IPS-NIHi11 (cell line): ENCODE measurements at regions not wholly inside any gene's neighbourhood (a gene's known extent, or its start where the extent isn't known, plus 50 kb on each side); places are given as distances from the start of the nearest gene placed in this dataset.

Source experiments
- DNase-seq: peaks from one replicate; pipeline ENCODE4 v3.0.0; 2012; ENCODE audit warnings: mixed read lengths, low spot score

DNA sequence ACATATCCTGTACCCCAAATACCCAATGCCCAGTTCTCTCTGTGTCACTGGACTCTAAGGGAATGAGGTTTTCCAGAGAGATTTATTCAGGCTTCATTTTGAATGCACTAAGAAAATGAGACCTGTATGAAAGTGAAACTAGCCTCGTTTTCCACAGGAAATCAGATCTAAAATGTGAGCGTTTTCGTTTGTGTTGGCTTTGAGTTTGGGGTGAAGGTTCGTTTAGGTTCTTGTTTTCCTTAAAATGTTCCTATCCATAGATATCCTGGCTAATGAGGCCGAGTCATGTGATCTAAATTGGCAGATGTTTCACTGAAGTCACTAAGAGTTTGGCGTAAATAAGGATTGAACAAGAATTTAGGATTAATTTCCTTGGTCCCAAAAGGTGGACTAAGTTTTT is 90.9 kb upstream of the BMPER start:
- DNase-seq = no peak

DNA sequence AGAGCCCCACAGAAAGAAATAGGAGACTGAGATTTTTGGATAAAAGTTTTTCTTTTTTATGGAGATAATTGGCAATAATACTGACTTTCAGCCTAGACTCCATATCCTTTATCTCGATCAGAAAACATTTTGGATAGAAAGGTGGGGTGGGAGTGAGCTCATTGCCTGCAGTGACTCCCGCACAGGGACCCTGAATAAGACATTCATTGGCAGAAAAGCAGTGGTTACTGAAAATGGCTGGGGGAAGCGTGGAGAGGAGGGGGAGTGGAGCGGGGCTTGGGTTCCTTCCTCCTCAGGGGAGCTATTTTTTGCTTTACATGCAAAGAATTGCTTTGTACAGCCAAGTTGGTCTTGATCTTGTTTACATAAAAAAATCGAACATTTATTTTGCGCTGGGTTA is 90.4 kb upstream of the BMPER start:
- no peak for DNase-seq

DNA sequence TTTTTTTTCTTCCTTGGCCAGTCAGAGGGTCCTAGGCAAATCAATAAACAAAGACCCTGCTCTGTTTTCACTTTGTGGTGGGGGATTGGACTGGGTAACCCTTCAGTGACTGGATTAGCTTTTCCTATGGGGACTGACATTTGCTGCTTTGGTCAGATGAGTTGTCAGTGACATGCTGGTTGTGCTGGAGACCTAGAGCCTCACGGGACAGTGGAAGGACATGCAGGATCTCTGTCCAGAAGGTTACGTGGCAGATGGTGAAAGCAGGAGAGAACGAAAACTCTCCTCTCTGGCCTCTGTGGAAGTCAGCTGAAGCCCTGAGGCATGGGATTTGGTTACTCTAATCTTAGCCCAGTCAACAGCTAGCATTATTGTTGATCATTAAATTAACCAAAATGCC is 90.0 kb upstream of the BMPER start:
- DNase-seq = no peak

DNA sequence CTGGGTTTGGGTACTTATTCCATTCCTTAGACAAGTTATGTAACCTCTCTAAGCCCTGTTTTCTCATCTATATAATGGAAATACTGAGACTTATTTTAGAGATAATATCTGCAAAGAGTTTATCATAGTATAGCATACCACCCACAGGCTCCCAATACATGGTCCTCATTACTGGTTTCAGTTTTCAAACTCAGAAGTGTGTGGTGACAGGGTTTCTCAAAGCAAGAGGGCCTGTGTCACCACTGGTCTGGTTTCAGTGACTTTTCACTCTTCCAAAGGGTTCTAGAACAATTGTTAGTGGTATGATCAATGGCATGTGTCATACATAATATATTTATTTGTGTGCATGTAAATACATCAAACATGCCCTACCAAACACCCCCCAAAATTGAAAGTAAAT is 89.2 kb upstream of the BMPER start:
- DNase-seq = no peak

- no peak for DNase-seq
Measured at GRCh38 chr7:33819658-33820057, 85.7 kb upstream of the BMPER start.

DNA sequence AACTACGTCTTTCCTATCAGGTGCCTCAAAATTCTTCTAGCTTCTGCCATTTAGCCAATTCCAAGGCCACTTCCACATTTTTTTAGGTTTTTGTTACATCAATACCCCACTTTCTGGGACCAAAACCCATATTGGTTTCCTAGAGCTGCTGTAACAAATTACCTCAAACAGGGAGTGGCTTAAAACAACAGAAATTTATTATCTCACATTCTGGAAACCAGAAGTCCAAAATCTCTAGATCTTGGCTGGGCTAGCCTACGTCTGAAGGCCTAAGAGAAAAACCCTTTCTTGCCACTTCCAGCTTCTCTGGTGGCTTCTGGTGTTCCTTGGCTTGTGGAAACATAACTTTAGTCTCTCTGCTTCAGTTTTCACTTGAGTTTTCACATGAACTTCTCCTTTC is 85.1 kb upstream of the BMPER start:
- no peak for DNase-seq

DNA sequence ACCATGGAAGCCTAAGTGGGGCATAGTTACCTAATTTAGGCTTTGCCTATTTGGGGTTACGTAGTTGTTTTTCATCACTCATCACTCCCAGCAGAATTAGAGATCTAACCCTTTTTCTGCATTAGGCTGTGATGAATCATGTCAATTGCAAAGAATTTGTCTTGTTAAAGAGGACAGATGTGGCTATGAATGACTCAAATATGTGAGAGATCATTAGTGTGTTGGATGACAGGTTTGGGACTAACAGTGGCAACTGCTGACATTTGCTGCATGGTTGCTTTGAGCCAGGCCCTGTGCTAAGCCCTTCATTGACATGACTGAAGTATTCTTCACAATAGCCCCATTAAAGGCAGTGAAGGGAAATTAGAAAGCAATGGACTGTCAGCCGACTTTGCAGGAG is 83.4 kb upstream of the BMPER start:
- no peak for DNase-seq

DNA sequence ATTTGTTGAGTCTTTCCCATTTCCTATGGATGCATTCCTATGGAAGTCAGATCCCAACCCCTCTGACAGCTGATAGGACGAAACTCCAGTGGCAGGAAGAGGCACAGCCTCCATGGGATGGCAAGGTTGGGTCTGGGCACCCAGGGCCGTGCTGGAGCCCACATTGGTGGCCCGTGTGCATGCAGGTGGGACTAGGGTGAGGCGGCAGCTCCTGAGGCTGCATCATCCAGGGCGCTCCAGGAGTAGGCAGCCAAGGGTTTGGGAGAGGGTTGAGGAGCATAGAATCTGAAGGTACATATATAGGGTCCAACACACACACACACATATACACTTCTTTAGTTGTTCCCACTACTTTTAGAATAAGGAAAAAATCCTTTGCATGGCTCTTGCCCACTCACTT is 81.4 kb upstream of the BMPER start:
- DNase-seq = no peak

GRCh38 chr7:33824911-33825459 is 80.4 kb upstream of the BMPER start:
- DNase-seq = no peak

GRCh38 chr7:33825644-33826043 is 79.7 kb upstream of the BMPER start:
- no peak for DNase-seq

- no peak for DNase-seq
Measured at GRCh38 chr7:33829536-33829935, 75.8 kb upstream of the BMPER start.

- DNase-seq = no peak
Measured at GRCh38 chr7:33831389-33832141, 73.8 kb upstream of the BMPER start.

DNA sequence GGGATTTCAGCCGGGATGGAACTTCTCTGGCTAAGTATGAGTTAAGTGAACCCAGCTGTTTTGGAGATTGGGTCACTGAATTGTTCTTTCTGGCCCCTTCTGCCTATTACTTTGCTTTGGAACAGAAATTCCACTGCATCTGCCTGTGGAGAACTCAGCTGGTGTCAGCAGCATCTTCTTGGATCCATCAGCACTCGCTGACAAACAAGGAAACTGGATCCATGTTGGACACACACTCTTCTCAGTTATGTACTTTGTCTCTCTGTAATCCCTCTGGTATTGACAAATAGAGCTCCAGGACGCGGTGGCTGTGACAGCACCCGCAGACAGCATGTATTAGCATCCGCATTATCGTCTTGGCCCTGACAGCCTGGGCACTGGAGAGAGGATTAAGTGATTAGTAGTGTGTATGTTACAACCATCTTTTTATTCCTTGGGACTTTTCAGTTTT is 73.0 kb upstream of the BMPER start:
- no peak for DNase-seq

DNA sequence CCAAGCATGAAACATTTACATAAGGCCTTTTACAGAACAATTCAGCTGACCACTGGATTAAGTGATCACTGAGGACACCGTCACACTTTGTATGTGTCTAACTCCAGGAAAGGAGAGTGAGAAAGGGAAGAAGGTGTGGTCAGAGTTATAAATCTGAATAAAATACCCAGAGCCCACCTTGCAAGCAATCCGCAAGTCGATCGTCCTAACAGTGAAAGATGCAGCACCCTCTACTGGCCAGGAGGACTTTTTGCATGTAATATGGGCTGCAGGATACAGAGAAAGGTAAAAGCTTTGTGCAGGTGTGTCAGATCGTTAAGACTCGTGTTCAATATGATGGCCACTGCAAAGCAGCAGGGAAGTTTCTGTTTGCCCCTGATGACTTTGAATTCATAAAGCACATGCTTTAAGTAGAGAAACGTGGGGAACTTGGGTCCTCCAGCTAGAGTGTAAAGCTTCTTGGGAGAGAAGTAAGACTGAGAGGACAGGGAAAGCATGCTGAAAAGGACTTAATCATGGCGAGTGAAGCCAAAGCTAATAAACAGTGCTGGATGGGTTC is 68.5 kb upstream of the BMPER start:
- DNase-seq = no peak

GRCh38 chr7:33837356-33837851 is 67.9 kb upstream of the BMPER start:
- DNase-seq = no peak

DNA sequence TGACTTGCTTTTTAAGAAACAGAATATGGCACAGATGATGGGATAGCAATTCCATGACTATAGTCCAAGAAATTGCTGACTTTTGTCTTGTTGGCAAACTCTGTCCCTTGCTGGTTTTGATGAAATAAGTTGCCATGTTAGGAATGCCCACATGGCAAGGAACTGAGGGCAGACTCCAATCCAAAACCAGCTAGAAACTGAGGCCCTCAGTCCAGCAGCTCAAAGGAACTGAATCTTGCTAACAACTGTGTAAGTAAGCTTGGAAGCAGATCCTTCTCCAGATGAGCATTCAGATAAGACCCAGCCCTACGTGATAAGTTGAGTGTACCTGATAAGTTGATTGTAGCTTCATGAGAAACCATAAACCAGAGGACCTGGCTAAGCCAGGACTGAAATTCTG is 64.3 kb upstream of the BMPER start:
- no peak for DNase-seq

DNA sequence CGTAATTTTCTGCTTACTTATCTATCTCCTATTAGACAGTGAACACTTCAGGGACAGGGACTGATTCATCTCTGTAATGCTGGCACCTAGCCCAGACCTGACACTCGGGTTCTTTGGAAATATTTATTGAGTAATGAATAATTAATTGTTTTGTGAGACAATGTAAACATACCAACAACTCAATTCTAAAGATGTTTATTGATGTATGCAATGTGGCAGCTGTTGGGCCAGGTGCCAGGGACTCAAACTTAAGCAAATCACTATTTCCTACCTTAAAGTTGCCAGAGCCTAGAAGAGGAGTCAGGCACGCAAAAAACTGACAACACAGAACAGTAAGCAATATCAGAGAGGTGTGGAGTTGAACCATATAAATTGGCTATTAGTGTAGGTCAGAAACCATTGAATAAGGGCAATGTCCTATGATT is 63.6 kb upstream of the BMPER start:
- no peak for DNase-seq

GRCh38 chr7:33842150-33842549 is 63.2 kb upstream of the BMPER start:
- DNase-seq = no peak

DNA sequence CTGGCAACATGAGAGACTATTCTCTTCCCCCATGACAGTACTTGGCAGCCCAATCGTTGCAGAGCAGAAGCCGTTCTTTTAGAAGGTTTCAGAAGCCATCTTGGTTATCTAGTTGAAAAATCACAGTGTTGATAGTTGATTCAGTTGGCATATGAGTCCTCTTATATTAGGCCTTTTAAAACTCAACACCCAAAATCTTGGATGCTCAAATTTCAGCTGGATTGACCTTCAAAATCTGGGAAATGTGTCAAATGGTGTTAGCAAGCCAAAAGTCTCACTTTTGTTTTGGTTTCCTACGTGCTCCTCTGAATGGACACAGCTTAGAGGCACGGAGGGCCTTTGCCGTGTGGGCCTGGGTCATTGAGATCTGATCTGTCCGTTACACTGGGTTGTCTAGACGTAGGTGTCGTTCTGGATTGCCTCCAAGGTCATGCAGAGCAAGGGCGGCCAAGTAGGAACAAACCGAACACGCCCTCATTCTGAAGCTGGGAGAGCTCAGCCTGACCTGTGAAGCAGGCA is 59.3 kb upstream of the BMPER start:
- no peak for DNase-seq

DNA sequence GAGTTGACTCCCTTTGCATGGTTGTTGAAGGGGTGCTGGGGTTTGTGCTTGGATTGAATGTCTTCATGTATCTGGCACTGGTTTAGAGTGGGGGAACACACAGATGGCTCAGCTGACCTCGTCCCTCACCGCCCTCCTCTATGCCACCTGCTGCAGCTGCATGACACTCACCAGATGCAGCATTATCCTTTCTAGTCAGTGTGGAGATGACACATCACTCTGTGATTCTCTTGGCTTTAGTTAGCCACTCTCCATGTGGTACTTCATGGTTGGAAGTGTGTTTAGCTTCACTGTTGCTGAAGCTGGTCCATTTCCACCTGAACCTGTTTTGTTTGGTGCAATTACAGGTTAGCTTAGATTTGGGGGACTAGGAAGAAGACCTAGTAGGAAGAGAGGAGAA is 56.3 kb upstream of the BMPER start:
- DNase-seq = no peak

DNA sequence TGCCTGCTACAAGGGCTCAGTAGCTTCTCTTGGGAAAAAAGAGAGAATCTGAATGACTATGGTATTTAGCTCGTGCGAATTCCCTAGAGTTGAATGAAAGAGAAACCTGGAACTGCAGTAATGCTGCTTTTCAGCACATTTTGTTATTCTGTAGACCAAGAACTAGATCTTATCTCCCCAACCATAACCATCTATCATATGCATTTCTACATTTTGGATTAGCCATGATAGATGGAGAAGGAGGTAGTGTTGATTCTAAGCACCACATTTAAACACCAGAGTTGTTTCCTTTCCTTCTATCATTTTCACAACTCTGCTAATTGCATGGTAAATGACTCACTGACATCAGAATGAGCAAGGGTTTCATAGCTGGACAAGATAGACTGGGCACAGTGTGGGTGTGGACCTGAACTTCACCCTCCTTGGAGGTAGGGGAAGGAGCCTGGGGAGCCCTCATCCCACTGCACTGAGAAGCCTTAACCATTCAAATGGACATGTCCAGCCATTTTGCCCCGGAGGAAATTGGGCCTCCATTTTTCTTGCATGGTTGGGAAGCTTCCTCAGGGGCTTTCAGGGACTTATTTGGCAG is 55.3 kb upstream of the BMPER start:
- DNase-seq = no peak

- DNase-seq = no peak
Measured at GRCh38 chr7:33850768-33851167, 54.6 kb upstream of the BMPER start.

DNA sequence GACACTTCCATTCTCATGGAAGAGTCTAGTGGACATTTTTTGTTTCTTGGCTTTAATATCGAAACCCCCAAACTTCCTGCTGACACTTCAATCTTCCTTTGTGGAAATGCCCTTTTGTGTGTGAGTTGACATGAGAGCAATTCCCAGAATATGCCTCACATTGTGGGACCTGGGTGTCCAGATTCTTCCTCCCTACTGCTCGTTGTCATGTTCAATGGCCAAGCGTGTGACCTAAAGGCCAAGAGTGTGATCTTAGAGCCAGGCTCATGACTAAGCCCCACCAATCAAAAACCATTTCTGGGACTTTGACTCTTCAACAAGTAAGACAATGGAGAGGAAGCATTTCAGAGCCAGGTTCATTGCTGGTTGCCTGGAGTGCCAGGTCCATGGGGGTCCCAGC is 52.5 kb upstream of the BMPER start:
- no peak for DNase-seq
